Astrocyte (in vitro differentiated cells and primary cell): ENCODE measurements at regions not wholly inside any gene's neighbourhood (a gene's known extent, or its start where the extent isn't known, plus 50 kb on each side); places are given as distances from the start of the nearest gene placed in this dataset.

Experiments
- EZH2 ChIP-seq: IDR thresholded peaks from 2 replicates; pipeline ENCODE4 v1.6.1; 2012; ENCODE audit warnings: mild to moderate bottlenecking, low read length, inconsistent platforms; ENCODE audit not compliant: insufficient read depth
- TF ChIP-seq, protein P1 (sequence below): IDR thresholded peaks from 2 replicates; pipeline ENCODE4 v1.5.1; 2011; ENCODE audit warnings: low read depth, mild to moderate bottlenecking, inconsistent platforms, low read length, moderate library complexity; ENCODE audit not compliant: insufficient read depth

- TF ChIP-seq, protein P1, sequence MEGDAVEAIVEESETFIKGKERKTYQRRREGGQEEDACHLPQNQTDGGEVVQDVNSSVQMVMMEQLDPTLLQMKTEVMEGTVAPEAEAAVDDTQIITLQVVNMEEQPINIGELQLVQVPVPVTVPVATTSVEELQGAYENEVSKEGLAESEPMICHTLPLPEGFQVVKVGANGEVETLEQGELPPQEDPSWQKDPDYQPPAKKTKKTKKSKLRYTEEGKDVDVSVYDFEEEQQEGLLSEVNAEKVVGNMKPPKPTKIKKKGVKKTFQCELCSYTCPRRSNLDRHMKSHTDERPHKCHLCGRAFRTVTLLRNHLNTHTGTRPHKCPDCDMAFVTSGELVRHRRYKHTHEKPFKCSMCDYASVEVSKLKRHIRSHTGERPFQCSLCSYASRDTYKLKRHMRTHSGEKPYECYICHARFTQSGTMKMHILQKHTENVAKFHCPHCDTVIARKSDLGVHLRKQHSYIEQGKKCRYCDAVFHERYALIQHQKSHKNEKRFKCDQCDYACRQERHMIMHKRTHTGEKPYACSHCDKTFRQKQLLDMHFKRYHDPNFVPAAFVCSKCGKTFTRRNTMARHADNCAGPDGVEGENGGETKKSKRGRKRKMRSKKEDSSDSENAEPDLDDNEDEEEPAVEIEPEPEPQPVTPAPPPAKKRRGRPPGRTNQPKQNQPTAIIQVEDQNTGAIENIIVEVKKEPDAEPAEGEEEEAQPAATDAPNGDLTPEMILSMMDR, result no peak
- TF ChIP-seq EZH2, result no peak
These were observed 504.3 kb upstream of the CNTN3 start for GRCh38 chr3:75118779-75119178.
